Activated T-cell treated with anti-CD3 and anti-CD28 coated beads, Interleukin-2, amount 50 U/mL, for 72 hours (primary cell): ENCODE measurements at regions not wholly inside any gene's neighbourhood (a gene's known extent, or its start where the extent isn't known, plus 50 kb on each side); places are given as distances from the start of the nearest gene placed in this dataset.

Experiments used
- ATAC-seq, 2 donors: fragments of 150-1000 bp; cut with Tn5 transposase; replicated peaks in 1 of 2; 2 replicates each; pipeline ENCODE4 v1.10.0; 2021; ENCODE audit warnings: moderate library complexity in 2 of 2, mild to moderate bottlenecking in 1 of 2
- DNase-seq, 2 donors: peaks; one replicate each; pipeline ENCODE4 v3.0.0; 2021 to 2022; ENCODE audit warnings: mixed read lengths in 1 of 2
- H3K27ac Mint-ChIP-seq: one replicate; pipeline ENCODE4 v1.8.0; 2022; ENCODE audit warnings: mild to moderate bottlenecking, moderate library complexity, mixed read lengths
- H3K27me3 Mint-ChIP-seq: one replicate; pipeline ENCODE4 v1.8.0; 2022; ENCODE audit warnings: low read depth, mixed read lengths
- H3K36me3 Mint-ChIP-seq, 2 donors: one replicate each; pipeline ENCODE4 v1.8.0; 2022; ENCODE audit warnings: mixed read lengths in 2 of 2, mild to moderate bottlenecking in 1 of 2; ENCODE audit not compliant: insufficient read depth in 2 of 2
- H3K4me1 Mint-ChIP-seq: one replicate; pipeline ENCODE4 v1.8.0; 2022; ENCODE audit warnings: low read depth, mixed read lengths
- H3K4me3 Mint-ChIP-seq, 2 donors: one replicate each; pipeline ENCODE4 v1.8.0; 2022; ENCODE audit warnings: mild to moderate bottlenecking in 2 of 2, mixed read lengths in 2 of 2, moderate library complexity in 2 of 2
- H3K9me3 Mint-ChIP-seq, 2 donors: one replicate each; pipeline ENCODE4 v1.8.0; 2022; ENCODE audit warnings: mixed read lengths in 2 of 2

GRCh38 chr5:27242258-27242626 lies 203.9 kb upstream of the CDH9 start:
- H3K27ac Mint-ChIP-seq = no peak overlapping the region
- DNase-seq = no peak
- H3K27me3 Mint-ChIP-seq = no peaks in the 10 kb centered on the region
- no peak overlapping the region for H3K4me3 Mint-ChIP-seq
- no peaks in the 10 kb centered on the region for H3K36me3 Mint-ChIP-seq
- ATAC-seq = no peak
- no peaks in the 10 kb centered on the region for H3K4me1 Mint-ChIP-seq
- peaks cover 4 to 7% of the 10 kb centered on the region in 2 donors for H3K9me3 Mint-ChIP-seq

DNA sequence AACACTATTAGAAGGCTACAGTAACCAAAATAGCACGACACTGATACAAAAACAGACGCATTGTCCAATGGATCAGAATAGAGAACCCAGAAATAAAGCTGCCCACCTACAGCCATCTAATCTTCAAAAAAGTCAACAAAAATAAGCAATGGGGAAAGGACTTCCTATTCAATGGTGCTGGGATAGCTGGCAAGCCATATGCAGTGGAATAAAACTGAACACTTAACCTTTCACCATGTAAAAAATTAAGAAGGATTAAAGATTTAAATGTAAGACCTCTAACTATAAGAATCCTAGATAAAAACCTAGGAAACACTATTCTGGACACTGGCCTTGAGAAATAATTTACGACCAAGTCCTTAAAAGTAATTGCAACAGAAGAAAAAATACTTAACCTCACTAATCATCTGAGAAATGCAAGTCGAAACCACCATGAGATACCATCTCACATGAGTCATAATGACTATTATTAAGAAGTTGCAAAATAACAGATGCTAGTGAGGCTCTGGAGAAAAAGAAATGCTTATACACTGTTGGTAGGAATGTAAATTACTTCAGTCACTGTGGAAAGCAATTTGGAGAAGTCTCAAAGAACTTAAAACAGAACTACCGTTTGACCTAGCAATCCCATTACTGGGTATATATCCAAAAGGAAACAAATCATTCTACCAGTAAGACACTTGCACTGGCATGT lies 203.3 kb upstream of the CDH9 start:
- peaks cover 4 to 7% of the 10 kb centered on the region in 2 donors for H3K9me3 Mint-ChIP-seq
- no peaks in the 10 kb centered on the region for H3K36me3 Mint-ChIP-seq
- no peaks in the 10 kb centered on the region for H3K27me3 Mint-ChIP-seq
- DNase-seq (no peak), ATAC-seq (no peak)
- H3K4me3 Mint-ChIP-seq = no peak overlapping the region
- H3K27ac Mint-ChIP-seq = no peak overlapping the region
- H3K4me1 Mint-ChIP-seq = no peaks in the 10 kb centered on the region

GRCh38 chr5:27240791-27241190 lies 202.4 kb upstream of the CDH9 start:
- Mint-ChIP-seq H3K4me3 (no peak overlapping the region), H3K27me3 (no peaks in the 10 kb centered on the region), H3K9me3 (peaks cover 4 to 7% of the 10 kb centered on the region in 2 donors), H3K36me3 (no peaks in the 10 kb centered on the region), H3K4me1 (no peaks in the 10 kb centered on the region), H3K27ac (no peak overlapping the region)
- DNase-seq = no peak
- no peak for ATAC-seq

- Mint-ChIP-seq H3K4me3 (no peak overlapping the region), H3K27me3 (no peaks in the 10 kb centered on the region), H3K27ac (no peak overlapping the region), H3K36me3 (peaks cover 0 to 1% of the 10 kb centered on the region in 2 donors), H3K4me1 (no peaks in the 10 kb centered on the region), H3K9me3 (no peaks in the 10 kb centered on the region)
- no peak for DNase-seq
- no peak for ATAC-seq
Measured at GRCh38 chr5:27234916-27235315, 196.5 kb upstream of the CDH9 start.

- Mint-ChIP-seq H3K27me3 (no peaks in the 10 kb centered on the region), H3K36me3 (no peaks in the 10 kb centered on the region), H3K4me3 (no peak overlapping the region), H3K27ac (no peak overlapping the region), H3K9me3 (peaks cover 10% of the 10 kb centered on the region in 2 donors), H3K4me1 (no peaks in the 10 kb centered on the region)
- ATAC-seq (no peak), DNase-seq (no peak)
Measured at GRCh38 chr5:27221410-27221809, 183.0 kb upstream of the CDH9 start.

DNA sequence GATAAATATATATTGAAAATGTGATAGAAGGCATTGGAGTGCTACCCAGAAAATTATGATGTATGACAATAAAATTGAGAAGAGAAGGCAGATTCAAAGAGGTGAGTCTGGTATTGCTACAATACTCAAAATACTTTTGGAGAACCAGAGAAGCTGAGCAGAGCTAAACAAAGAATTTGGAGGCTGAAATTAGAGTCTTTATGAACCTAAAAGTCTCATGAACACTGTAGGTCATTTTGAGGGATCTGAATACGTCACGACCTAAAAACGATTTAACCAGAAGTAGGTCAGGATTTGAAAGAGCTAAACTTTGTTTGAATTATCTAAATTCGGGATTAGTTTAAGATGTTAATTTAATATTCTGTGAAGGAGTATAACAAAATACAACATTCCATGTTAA lies 182.4 kb upstream of the CDH9 start:
- Mint-ChIP-seq H3K36me3 (no peaks in the 10 kb centered on the region), H3K9me3 (peaks cover 7 to 10% of the 10 kb centered on the region in 2 donors), H3K4me1 (no peaks in the 10 kb centered on the region), H3K4me3 (no peak overlapping the region), H3K27ac (no peak overlapping the region), H3K27me3 (no peaks in the 10 kb centered on the region)
- ATAC-seq (no peak), DNase-seq (no peak)

DNA sequence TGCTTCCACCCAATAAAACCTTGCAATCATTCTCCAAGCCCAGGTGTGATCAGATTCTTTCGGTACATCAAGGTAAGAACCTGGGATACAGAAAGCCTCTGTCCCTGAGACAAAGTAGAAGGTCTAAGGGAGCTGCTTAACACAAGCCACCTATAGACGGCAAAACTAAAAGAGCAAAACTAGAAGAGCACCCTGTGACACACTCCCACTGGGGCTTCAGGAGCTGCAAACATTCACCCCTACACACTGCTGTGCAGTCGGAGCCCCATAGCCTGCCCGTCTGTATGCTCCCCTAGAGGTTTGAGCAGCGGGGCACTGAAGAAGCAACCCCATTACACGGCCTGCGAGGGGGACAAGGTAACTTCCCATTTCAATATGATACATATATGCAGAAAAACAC lies 179.6 kb upstream of the CDH9 start:
- H3K27ac Mint-ChIP-seq = no peak overlapping the region
- H3K4me3 Mint-ChIP-seq = no peak overlapping the region

DNA sequence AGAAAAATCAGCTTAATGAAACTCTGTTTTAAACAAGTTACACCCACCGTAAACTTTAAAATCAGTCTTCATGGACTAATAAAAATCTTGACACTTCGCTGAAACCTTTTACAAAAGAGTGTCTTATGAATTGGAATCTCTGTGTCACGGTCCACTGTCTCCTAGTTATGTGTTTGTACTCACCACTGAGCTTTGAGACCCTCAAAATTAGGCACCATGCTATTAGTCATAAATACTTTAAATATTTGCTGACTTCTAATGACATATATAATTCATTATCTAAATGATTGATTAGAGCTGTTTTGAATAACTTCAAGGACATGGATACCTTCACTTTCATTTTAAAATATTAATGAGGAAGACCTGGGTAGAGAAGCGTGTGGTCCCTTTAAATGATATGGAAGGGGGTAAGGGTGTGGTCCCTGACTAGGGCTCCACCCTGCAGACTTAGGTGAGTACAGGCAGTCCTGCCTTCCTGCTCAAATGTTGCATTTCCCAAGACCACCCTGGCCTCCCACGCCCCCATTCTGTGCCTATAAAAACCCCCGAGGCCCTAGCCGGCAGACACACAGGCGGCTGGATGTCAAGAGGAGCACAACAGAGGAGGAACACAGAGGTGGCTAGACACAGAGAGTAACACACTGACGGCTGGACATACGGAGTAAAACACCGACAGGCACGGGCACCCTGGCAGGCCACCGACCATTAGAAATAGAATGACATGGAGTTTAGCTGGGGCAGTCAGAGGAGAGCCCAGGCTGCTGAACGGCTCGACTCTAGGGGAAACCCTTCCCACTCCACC lies 179.0 kb upstream of the CDH9 start:
- ATAC-seq (no peak), DNase-seq (no peak)
- no peak overlapping the region for H3K4me3 Mint-ChIP-seq
- H3K27ac Mint-ChIP-seq = no peak overlapping the region
- peaks cover 5 to 7% of the 10 kb centered on the region in 2 donors for H3K9me3 Mint-ChIP-seq
- no peaks in the 10 kb centered on the region for H3K27me3 Mint-ChIP-seq
- H3K36me3 Mint-ChIP-seq = no peaks in the 10 kb centered on the region
- H3K4me1 Mint-ChIP-seq = no peaks in the 10 kb centered on the region

More for the DNA sequence above, 179.6 kb upstream of the CDH9 start:
- Mint-ChIP-seq H3K4me1 (no peaks in the 10 kb centered on the region), H3K27me3 (no peaks in the 10 kb centered on the region), H3K9me3 (peaks cover 5 to 7% of the 10 kb centered on the region in 2 donors), H3K36me3 (no peaks in the 10 kb centered on the region)
- ATAC-seq (no peak), DNase-seq (no peak)

GRCh38 chr5:27216367-27216950 lies 178.1 kb upstream of the CDH9 start:
- Mint-ChIP-seq H3K36me3 (no peaks in the 10 kb centered on the region), H3K27me3 (no peaks in the 10 kb centered on the region), H3K9me3 (peaks cover 5 to 6% of the 10 kb centered on the region in 2 donors), H3K27ac (no peak overlapping the region), H3K4me1 (no peaks in the 10 kb centered on the region), H3K4me3 (no peak overlapping the region)
- DNase-seq (no peak), ATAC-seq (no peak)

DNA sequence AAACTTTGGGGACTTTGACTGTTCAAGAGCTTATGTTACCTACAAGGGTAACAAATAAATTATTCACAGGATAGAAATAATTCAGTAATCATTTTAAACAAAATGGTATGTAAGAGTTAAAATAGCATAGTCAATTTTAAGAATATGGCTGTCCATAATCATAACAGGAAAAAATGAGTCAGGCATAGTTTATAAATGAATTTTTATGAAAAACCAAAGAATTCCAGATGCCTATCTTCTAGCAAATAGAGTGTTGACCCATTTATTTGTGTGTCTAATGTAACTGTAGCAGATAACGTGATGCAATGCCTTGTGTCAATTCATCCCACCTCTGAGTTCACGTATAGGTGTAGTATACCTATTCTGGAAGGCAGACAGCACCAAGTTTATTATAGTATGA lies 169.7 kb upstream of the CDH9 start:
- no peaks in the 10 kb centered on the region for H3K4me1 Mint-ChIP-seq

DNA sequence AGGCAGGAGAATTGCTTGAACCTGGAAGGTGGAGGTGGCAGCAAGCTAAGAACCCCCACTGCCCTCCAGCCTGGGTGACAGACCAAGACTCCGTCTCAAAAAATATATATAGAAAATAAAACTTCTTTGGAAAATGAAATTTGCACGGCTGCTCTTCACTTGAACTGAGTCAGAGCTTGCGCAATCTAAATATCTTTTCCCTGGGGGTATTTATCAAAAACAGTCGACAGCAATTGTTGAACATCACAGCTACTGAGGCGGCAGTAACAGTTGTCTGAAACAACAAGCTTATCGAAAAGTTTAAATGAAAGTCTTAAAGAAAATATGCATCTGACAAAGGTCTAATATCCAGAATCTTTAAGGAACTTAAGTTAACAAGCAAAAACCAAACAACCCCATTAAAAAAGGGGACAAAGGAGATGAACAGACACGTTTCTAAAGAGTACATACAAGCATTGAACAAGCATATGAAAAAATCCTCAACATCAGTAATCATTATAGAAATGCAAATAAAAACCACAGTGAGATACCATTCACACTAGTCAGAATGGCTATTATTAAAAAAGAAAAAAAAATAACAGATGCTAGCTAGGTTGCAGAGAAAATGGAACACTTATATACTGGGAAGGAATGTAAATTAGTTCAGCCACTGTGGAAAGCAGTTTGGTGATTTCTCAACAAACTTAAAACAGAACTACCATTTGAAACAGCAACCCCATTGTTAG lies 153.6 kb upstream of the CDH9 start:
- Mint-ChIP-seq H3K9me3 (peaks cover 6 to 10% of the 10 kb centered on the region in 2 donors), H3K4me1 (no peaks in the 10 kb centered on the region), H3K36me3 (peaks cover 2% of the 10 kb centered on the region in 2 donors), H3K4me3 (no peak overlapping the region), H3K27me3 (no peaks in the 10 kb centered on the region), H3K27ac (no peak overlapping the region)
- ATAC-seq = no peak
- DNase-seq = no peak

More for the DNA sequence above, 169.7 kb upstream of the CDH9 start:
- no peak overlapping the region for H3K4me3 Mint-ChIP-seq
- H3K9me3 Mint-ChIP-seq = peaks cover 6 to 16% of the 10 kb centered on the region in 2 donors
- H3K27ac Mint-ChIP-seq = no peak overlapping the region
- no peak for DNase-seq
- no peaks in the 10 kb centered on the region for H3K27me3 Mint-ChIP-seq
- H3K36me3 Mint-ChIP-seq = no peaks in the 10 kb centered on the region
- no peak for ATAC-seq

- Mint-ChIP-seq H3K4me3 (no peak overlapping the region), H3K27me3 (no peaks in the 10 kb centered on the region), H3K36me3 (no peaks in the 10 kb centered on the region), H3K4me1 (no peaks in the 10 kb centered on the region), H3K27ac (no peak overlapping the region), H3K9me3 (peaks cover 0 to 5% of the 10 kb centered on the region in 2 donors)
- ATAC-seq (no peak), DNase-seq (no peak)
Measured at GRCh38 chr5:27172693-27173092, 134.3 kb upstream of the CDH9 start.

GRCh38 chr5:27171761-27172261 lies 133.4 kb upstream of the CDH9 start:
- ATAC-seq (no peak), DNase-seq (no peak)
- Mint-ChIP-seq H3K27me3 (no peaks in the 10 kb centered on the region), H3K27ac (no peak overlapping the region), H3K36me3 (no peaks in the 10 kb centered on the region), H3K9me3 (peaks cover under 1 to 5% of the 10 kb centered on the region in 2 donors), H3K4me1 (no peaks in the 10 kb centered on the region), H3K4me3 (no peak overlapping the region)
